Naive thymus-derived CD8-positive, alpha-beta T cell (primary cell): ENCODE measurements at regions not wholly inside any gene's neighbourhood (a gene's known extent, or its start where the extent isn't known, plus 50 kb on each side); places are given as distances from the start of the nearest gene placed in this dataset.
A peak's percentile ranks its signal among the peaks of the same experiment; 100 is the strongest.

Experiments used
- ATAC-seq, 2 donors: fragments of 150-1000 bp; cut with Tn5 transposase in 1 of 2; sonication (Bioruptor Pico), chemical (Tn5 transposase) in 1 of 2; 1 replicate in 1 of 2; 2 replicates in 1 of 2; pipeline ENCODE4 v1.10.0; 2021; ENCODE audit warnings: mild to moderate bottlenecking in 2 of 2, moderate library complexity in 2 of 2
- POLR2A ChIA-PET: fragments of 350-600 bp; sonication (Branson Sonifier 250); formaldehyde crosslinking; loops from one replicate; lab custom pipeline; 2021; ENCODE audit warnings: antibody characterized with exemption; lab: Charles Lee
- DNase-seq, 10 donors: peaks; one replicate each; pipeline versions ENCODE4 v3.0.0 to v3.0.0-alpha.2; 2020 to 2022
- H3K27ac Mint-ChIP-seq, 10 donors: one replicate each; pipeline ENCODE4 v1.8.0; 2020 to 2022; ENCODE audit warnings: mild to moderate bottlenecking in 10 of 10, mixed read lengths in 10 of 10, moderate library complexity in 4 of 10, inconsistent platforms in 1 of 10
- H3K27me3 Mint-ChIP-seq, 5 donors: one replicate each; pipeline ENCODE4 v1.8.0; 2021 to 2022; ENCODE audit warnings: mixed read lengths in 5 of 5
- H3K36me3 Mint-ChIP-seq, 3 donors: one replicate each; pipeline ENCODE4 v1.8.0; 2020 to 2022; ENCODE audit warnings: mixed read lengths in 3 of 3, mild to moderate bottlenecking in 2 of 3, inconsistent platforms in 1 of 3
- H3K4me1 Mint-ChIP-seq, 4 donors: one replicate each; pipeline ENCODE4 v1.8.0; 2021 to 2022; ENCODE audit warnings: mixed read lengths in 4 of 4
- H3K4me3 Mint-ChIP-seq, 10 donors: one replicate each; pipeline ENCODE4 v1.8.0; 2020 to 2022; ENCODE audit warnings: mild to moderate bottlenecking in 10 of 10, mixed read lengths in 10 of 10, moderate library complexity in 6 of 10, inconsistent platforms in 1 of 10
- H3K9me3 Mint-ChIP-seq, 9 donors: one replicate each; pipeline ENCODE4 v1.8.0; 2020 to 2022; ENCODE audit warnings: mixed read lengths in 9 of 9, mild to moderate bottlenecking in 3 of 9, inconsistent platforms in 1 of 9, moderate library complexity in 1 of 9

GRCh38 chr10:33498391-33498891 is 164.0 kb upstream of the NRP1 start:
- H3K27me3 Mint-ChIP-seq: peaks cover 0 to 15% (median 8%) of the 10 kb centered on the region in 5 donors
- POLR2A ChIA-PET: no interaction called here

GRCh38 chr10:33497338-33497737 is 162.9 kb upstream of the NRP1 start:
- H3K4me3 Mint-ChIP-seq: no peak overlapping the region
- peaks cover 0 to 3% (median 0%) of the 10 kb centered on the region in 9 donors for H3K9me3 Mint-ChIP-seq
- no peak for ATAC-seq
- H3K27ac Mint-ChIP-seq: no peak overlapping the region
- no peak for DNase-seq
- POLR2A ChIA-PET: no interaction called here
- no peaks in the 10 kb centered on the region for H3K4me1 Mint-ChIP-seq
- H3K36me3 Mint-ChIP-seq: no peaks in the 10 kb centered on the region
- H3K27me3 Mint-ChIP-seq: peaks cover 0 to 13% (median 6%) of the 10 kb centered on the region in 5 donors

More at GRCh38 chr10:33498391-33498891, 164.0 kb upstream of the NRP1 start:
- DNase-seq (no peak), ATAC-seq (no peak)
- no peak overlapping the region for H3K4me3 Mint-ChIP-seq
- no peak overlapping the region for H3K27ac Mint-ChIP-seq
- H3K36me3 Mint-ChIP-seq: no peaks in the 10 kb centered on the region
- H3K4me1 Mint-ChIP-seq: no peaks in the 10 kb centered on the region
- H3K9me3 Mint-ChIP-seq: peaks cover 0 to 3% (median 0%) of the 10 kb centered on the region in 9 donors

GRCh38 chr10:33496096-33496495 is 161.6 kb upstream of the NRP1 start:
- ATAC-seq (no peak), DNase-seq (no peak)
- peaks cover 0 to 13% (median 6%) of the 10 kb centered on the region in 5 donors for H3K27me3 Mint-ChIP-seq
- H3K9me3 Mint-ChIP-seq: no peaks in the 10 kb centered on the region
- H3K36me3 Mint-ChIP-seq: no peaks in the 10 kb centered on the region
- no peaks in the 10 kb centered on the region for H3K4me1 Mint-ChIP-seq
- POLR2A ChIA-PET: no interaction called here
- H3K4me3 Mint-ChIP-seq: no peak overlapping the region
- H3K27ac Mint-ChIP-seq: no peak overlapping the region

- POLR2A ChIA-PET: no interaction called here
- no peaks in the 10 kb centered on the region for H3K36me3 Mint-ChIP-seq
- no peak overlapping the region for H3K4me3 Mint-ChIP-seq
- DNase-seq: no peak
- no peaks in the 10 kb centered on the region for H3K9me3 Mint-ChIP-seq
- no peak for ATAC-seq
- no peaks in the 10 kb centered on the region for H3K4me1 Mint-ChIP-seq
- H3K27me3 Mint-ChIP-seq: peaks cover 0 to 13% (median 5%) of the 10 kb centered on the region in 5 donors
- H3K27ac Mint-ChIP-seq: no peak overlapping the region
These were observed 160.3 kb upstream of the NRP1 start for GRCh38 chr10:33494694-33495265.

GRCh38 chr10:33493978-33494377 is 159.5 kb upstream of the NRP1 start:
- H3K9me3 Mint-ChIP-seq: no peaks in the 10 kb centered on the region
- H3K4me1 Mint-ChIP-seq: no peaks in the 10 kb centered on the region
- H3K27ac Mint-ChIP-seq: no peak overlapping the region
- H3K27me3 Mint-ChIP-seq: peaks cover 0 to 6% (median 5%) of the 10 kb centered on the region in 5 donors
- H3K4me3 Mint-ChIP-seq: no peak overlapping the region
- ATAC-seq (no peak), DNase-seq (no peak)
- POLR2A ChIA-PET: no interaction called here
- H3K36me3 Mint-ChIP-seq: no peaks in the 10 kb centered on the region

GRCh38 chr10:33493497-33493896 is 159.0 kb upstream of the NRP1 start:
- Mint-ChIP-seq H3K36me3 (no peaks in the 10 kb centered on the region), H3K4me3 (no peak overlapping the region), H3K27ac (no peak overlapping the region), H3K9me3 (no peaks in the 10 kb centered on the region), H3K27me3 (peaks cover 0 to 6% (median 3%) of the 10 kb centered on the region in 5 donors), H3K4me1 (no peaks in the 10 kb centered on the region)
- DNase-seq (no peak), ATAC-seq (no peak)
- POLR2A ChIA-PET: no interaction called here

- H3K36me3 Mint-ChIP-seq: no peaks in the 10 kb centered on the region
- no peak for DNase-seq
- no peaks in the 10 kb centered on the region for H3K4me1 Mint-ChIP-seq
- H3K27ac Mint-ChIP-seq: no peak overlapping the region
- peaks cover 0 to 6% (median 3%) of the 10 kb centered on the region in 5 donors for H3K27me3 Mint-ChIP-seq
- H3K9me3 Mint-ChIP-seq: no peaks in the 10 kb centered on the region
- ATAC-seq: no peak
- POLR2A ChIA-PET: no interaction called here
- no peak overlapping the region for H3K4me3 Mint-ChIP-seq
These were observed 158.4 kb upstream of the NRP1 start for GRCh38 chr10:33492701-33493345.

GRCh38 chr10:33489501-33490176 is 155.2 kb upstream of the NRP1 start:
- ATAC-seq (no peak), DNase-seq (no peak)
- H3K4me1 Mint-ChIP-seq: peaks cover 0 to 11% (median 8%) of the 10 kb centered on the region in 4 donors
- POLR2A ChIA-PET: no interaction called here
- peaks cover 0 to 6% (median 2%) of the 10 kb centered on the region in 5 donors for H3K27me3 Mint-ChIP-seq
- H3K4me3 Mint-ChIP-seq: no peak overlapping the region
- H3K9me3 Mint-ChIP-seq: no peaks in the 10 kb centered on the region
- peak overlapping the region in 1 of 10 donors; percentile 80 for H3K27ac Mint-ChIP-seq
- H3K36me3 Mint-ChIP-seq: no peaks in the 10 kb centered on the region

GRCh38 chr10:33487014-33487776 is 152.7 kb upstream of the NRP1 start:
- H3K27ac Mint-ChIP-seq: peak overlapping the region in 2 of 10 donors; percentile 11 to 22
- no peaks in the 10 kb centered on the region for H3K36me3 Mint-ChIP-seq
- POLR2A ChIA-PET: no interaction called here
- H3K4me1 Mint-ChIP-seq: peaks cover 0 to 11% (median 8%) of the 10 kb centered on the region in 4 donors
- no peaks in the 10 kb centered on the region for H3K9me3 Mint-ChIP-seq
- DNase-seq (no peak), ATAC-seq (no peak)
- peak overlapping the region in 3 of 10 donors; percentile 4 to 72 (median 14) for H3K4me3 Mint-ChIP-seq
- H3K27me3 Mint-ChIP-seq: peaks cover 0 to 4% (median 0%) of the 10 kb centered on the region in 5 donors

- Mint-ChIP-seq H3K27ac (no peak overlapping the region), H3K27me3 (peaks cover 0 to 7% (median 0%) of the 10 kb centered on the region in 5 donors), H3K9me3 (no peaks in the 10 kb centered on the region), H3K4me3 (no peak overlapping the region), H3K4me1 (peaks cover 0 to 11% (median 8%) of the 10 kb centered on the region in 4 donors), H3K36me3 (no peaks in the 10 kb centered on the region)
- no peak for DNase-seq
- no peak for ATAC-seq
- POLR2A ChIA-PET: interaction anchor here (0.7 kb wide), 2 partner anchors 161 to 419 kb away, joined by 5 read pairs; no protein-coding TSS in a partner anchor
These were observed 150.8 kb upstream of the NRP1 start for GRCh38 chr10:33485276-33485675.

- Mint-ChIP-seq H3K27me3 (peaks cover 0 to 7% (median 0%) of the 10 kb centered on the region in 5 donors), H3K36me3 (no peaks in the 10 kb centered on the region), H3K27ac (no peak overlapping the region), H3K4me1 (peaks cover 0 to 11% (median 8%) of the 10 kb centered on the region in 4 donors), H3K9me3 (no peaks in the 10 kb centered on the region), H3K4me3 (no peak overlapping the region)
- no peak for DNase-seq
- POLR2A ChIA-PET: no interaction called here
- no peak for ATAC-seq
These were observed 150.3 kb upstream of the NRP1 start for GRCh38 chr10:33484787-33485186.

- no peak for DNase-seq
- Mint-ChIP-seq H3K9me3 (no peaks in the 10 kb centered on the region), H3K4me3 (no peak overlapping the region), H3K27me3 (peaks cover 0 to 7% (median 0%) of the 10 kb centered on the region in 5 donors), H3K36me3 (no peaks in the 10 kb centered on the region), H3K4me1 (peaks cover 0 to 11% (median 8%) of the 10 kb centered on the region in 4 donors), H3K27ac (no peak overlapping the region)
- POLR2A ChIA-PET: no interaction called here
- no peak for ATAC-seq
These were observed 149.3 kb upstream of the NRP1 start for GRCh38 chr10:33483816-33484190.
